Daoy (cell line): ENCODE measurements at regions not wholly inside any gene's neighbourhood (a gene's known extent, or its start where the extent isn't known, plus 50 kb on each side); places are given as distances from the start of the nearest gene placed in this dataset.
"Not testable (repeated sequence)": the region's sequence is repeated elsewhere in the genome, so short reads cannot be mapped to it uniquely, and the experiment has no call there.

ENCODE experiments used
- DNase-seq: peaks from one replicate; pipeline ENCODE4 v3.0.0-alpha.2; 2015; ENCODE audit warnings: low read depth

- not testable (repeated sequence) for DNase-seq
Measured at GRCh38 chr9:67423049-67423728, 430.8 kb upstream of the SPATA31A3 start.

GRCh38 chr9:67418496-67419079, 426.2 kb upstream of the SPATA31A3 start:
- not testable (repeated sequence) for DNase-seq

GRCh38 chr9:67417341-67417983, 425.1 kb upstream of the SPATA31A3 start:
- DNase-seq, result not testable (repeated sequence)

GRCh38 chr9:67416639-67417038, 424.3 kb upstream of the SPATA31A3 start:
- not testable (repeated sequence) for DNase-seq

GRCh38 chr9:67410606-67411220, 418.4 kb upstream of the SPATA31A3 start:
- not testable (repeated sequence) for DNase-seq

GRCh38 chr9:67403739-67404138, 411.4 kb upstream of the SPATA31A3 start:
- DNase-seq, result not testable (repeated sequence)

GRCh38 chr9:67397731-67398130, 405.4 kb upstream of the SPATA31A3 start:
- DNase-seq, result not testable (repeated sequence)

- not testable (repeated sequence) for DNase-seq
Measured at GRCh38 chr9:67394782-67395181, 402.4 kb upstream of the SPATA31A3 start.

- DNase-seq, result not testable (repeated sequence)
Measured at GRCh38 chr9:67394038-67394437, 401.7 kb upstream of the SPATA31A3 start.

- DNase-seq, result not testable (repeated sequence)
Measured at GRCh38 chr9:67369664-67370063, 377.3 kb upstream of the SPATA31A3 start.

- not testable (repeated sequence) for DNase-seq
Measured at GRCh38 chr9:67362325-67362724, 370.0 kb upstream of the SPATA31A3 start.

GRCh38 chr9:67353961-67354360, 361.6 kb upstream of the SPATA31A3 start:
- not testable (repeated sequence) for DNase-seq

GRCh38 chr9:67349424-67349759, 357.0 kb upstream of the SPATA31A3 start:
- not testable (repeated sequence) for DNase-seq

GRCh38 chr9:67348562-67349423, 356.4 kb upstream of the SPATA31A3 start:
- DNase-seq, result not testable (repeated sequence)

- not testable (repeated sequence) for DNase-seq
Measured at GRCh38 chr9:67348094-67348493, 355.7 kb upstream of the SPATA31A3 start.

- DNase-seq, result not testable (repeated sequence)
Measured at GRCh38 chr9:67339216-67339615, 346.9 kb upstream of the SPATA31A3 start.

GRCh38 chr9:67338201-67338600, 345.9 kb upstream of the SPATA31A3 start:
- DNase-seq, result not testable (repeated sequence)

- DNase-seq, result not testable (repeated sequence)
Measured at GRCh38 chr9:67334727-67335572, 342.6 kb upstream of the SPATA31A3 start.

GRCh38 chr9:67331634-67332033, 339.3 kb upstream of the SPATA31A3 start:
- DNase-seq, result not testable (repeated sequence)

GRCh38 chr9:67313409-67313808, 321.1 kb upstream of the SPATA31A3 start:
- not testable (repeated sequence) for DNase-seq
